ENCODE measurements at regions not wholly inside any gene's neighbourhood (a gene's known extent, or its start where the extent isn't known, plus 50 kb on each side); places are given as distances from the start of the nearest gene placed in this dataset.

- TF ChIP-seq CTCF (IDR thresholded peaks at IDR 0.05; ENCODE audit: insufficient read depth, low read depth, low read length, missing control alignments), result no peak
- no peak for DNase-seq (ENCODE audit: low read depth)
- H3K4me3 ChIP-seq (ENCODE audit: low read length), result no peak overlapping the region
Measured at GRCh38 chr11:70848243-70848750, 404.1 kb downstream of the SHANK2 start.

GRCh38 chr11:70849031-70849430 is 403.3 kb downstream of the SHANK2 start:
- H3K4me3 ChIP-seq (ENCODE audit: low read length), result no peak overlapping the region
- no peak for TF ChIP-seq CTCF (IDR thresholded peaks at IDR 0.05; ENCODE audit: insufficient read depth, low read depth, low read length, missing control alignments)
- no peak for DNase-seq (ENCODE audit: low read depth)

- no peak overlapping the region for H3K4me3 ChIP-seq (ENCODE audit: low read length)
- no peak for TF ChIP-seq CTCF (IDR thresholded peaks at IDR 0.05; ENCODE audit: insufficient read depth, low read depth, low read length, missing control alignments)
- no peak for DNase-seq (ENCODE audit: low read depth)
Measured at GRCh38 chr11:70851308-70851707, 401.1 kb downstream of the SHANK2 start.

GRCh38 chr11:70851907-70852306 is 400.5 kb downstream of the SHANK2 start:
- no peak for DNase-seq (ENCODE audit: low read depth)
- no peak for TF ChIP-seq CTCF (IDR thresholded peaks at IDR 0.05; ENCODE audit: insufficient read depth, low read depth, low read length, missing control alignments)
- no peak overlapping the region for H3K4me3 ChIP-seq (ENCODE audit: low read length)

- no peak for TF ChIP-seq CTCF (IDR thresholded peaks at IDR 0.05; ENCODE audit: insufficient read depth, low read depth, low read length, missing control alignments)
- no peak overlapping the region for H3K4me3 ChIP-seq (ENCODE audit: low read length)
- DNase-seq (ENCODE audit: low read depth), result no peak
Measured at GRCh38 chr11:70853068-70853769, 399.2 kb downstream of the SHANK2 start.

- no peak overlapping the region for H3K4me3 ChIP-seq (ENCODE audit: low read length)
- no peak for DNase-seq (ENCODE audit: low read depth)
- TF ChIP-seq CTCF (IDR thresholded peaks at IDR 0.05; ENCODE audit: insufficient read depth, low read depth, low read length, missing control alignments), result no peak
Measured at GRCh38 chr11:70853770-70854108, 398.6 kb downstream of the SHANK2 start.

- TF ChIP-seq CTCF (IDR thresholded peaks at IDR 0.05; ENCODE audit: insufficient read depth, low read depth, low read length, missing control alignments), result no peak
- no peak overlapping the region for H3K4me3 ChIP-seq (ENCODE audit: low read length)
- DNase-seq (ENCODE audit: low read depth), result no peak
Measured at GRCh38 chr11:70854201-70854600, 398.2 kb downstream of the SHANK2 start.

All from epithelial cell of esophagus (primary cell).